ENCODE measurements at regions not wholly inside any gene's neighbourhood (a gene's known extent, or its start where the extent isn't known, plus 50 kb on each side); places are given as distances from the start of the nearest gene placed in this dataset.

- Histone ChIP-seq H3K27ac (peak overlapping the region in 2 of 3 donors; percentile 3 to 17), H3K27me3 (no peaks in the 10 kb centered on the region), H3K9me3 (no peaks in the 10 kb centered on the region), H3K36me3 (no peaks in the 10 kb centered on the region), H3K4me3 (no peak overlapping the region), H3K4me1 (peaks cover 0 to 9% (median 4%) of the 10 kb centered on the region in 4 donors)
- 79% methylated on average over 5 of the region's 5 CpGs for WGBS (ENCODE audit: insufficient coverage, low coverage, low lambda C conversion rate, missing lambda C conversion rate)
- DNase-seq, result no peak
- intact Hi-C loops (cut with DNase I), result no loop called here
- TF ChIP-seq CTCF (IDR thresholded peaks at IDR 0.05), result no peak
- no peak for TF ChIP-seq POLR2A (IDR thresholded peaks at IDR 0.05)
- no peak for ATAC-seq
These were observed 364.9 kb downstream of the IRS1 start for GRCh38 chr2:226434702-226435101.

DNA sequence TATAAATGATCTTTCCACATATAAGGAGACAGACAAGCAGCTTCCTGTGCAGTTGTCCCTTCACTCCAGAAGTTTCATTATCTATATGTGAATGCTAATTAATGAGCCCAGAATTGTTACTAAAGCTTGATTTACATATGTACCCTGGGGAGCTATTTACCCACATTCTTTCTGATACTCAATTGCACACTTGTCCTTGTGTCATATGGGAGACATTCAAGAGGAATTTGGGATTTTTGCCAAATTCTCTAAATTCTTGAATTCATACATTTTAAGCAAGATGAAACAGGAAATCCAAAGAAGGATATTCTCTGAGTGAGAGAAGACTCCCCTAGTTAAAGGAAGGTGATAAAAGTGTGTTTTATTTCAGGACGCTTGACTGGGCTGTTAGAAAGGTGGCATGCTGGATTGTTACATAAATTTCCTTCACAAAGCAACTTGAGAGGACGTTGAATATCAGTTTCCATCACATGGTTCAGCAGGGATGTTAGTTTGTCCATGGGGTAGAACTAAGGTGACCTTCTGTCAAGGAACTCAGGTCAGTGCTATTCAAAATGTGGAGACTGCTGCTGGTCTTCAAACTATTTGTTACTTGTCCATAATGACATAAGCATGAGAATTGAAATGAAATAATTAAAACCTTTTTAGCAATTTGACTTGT, 368.2 kb downstream of the IRS1 start:
- no peaks in the 10 kb centered on the region for H3K36me3 ChIP-seq
- DNase-seq, result no peak
- no peak for ATAC-seq
- intact Hi-C loops (cut with DNase I), result no loop called here
- no peaks in the 10 kb centered on the region for H3K27me3 ChIP-seq
- H3K4me1 ChIP-seq, result peaks cover 0 to 15% (median 5%) of the 10 kb centered on the region in 4 donors
- TF ChIP-seq CTCF (IDR thresholded peaks at IDR 0.05), result no peak
- TF ChIP-seq POLR2A (IDR thresholded peaks at IDR 0.05), result no peak
- H3K9me3 ChIP-seq, result no peaks in the 10 kb centered on the region
- no peak overlapping the region for H3K27ac ChIP-seq
- H3K4me3 ChIP-seq, result no peak overlapping the region
- 45% methylated on average over 2 of the region's 2 CpGs for WGBS (ENCODE audit: insufficient coverage, low coverage, low lambda C conversion rate, missing lambda C conversion rate)

DNA sequence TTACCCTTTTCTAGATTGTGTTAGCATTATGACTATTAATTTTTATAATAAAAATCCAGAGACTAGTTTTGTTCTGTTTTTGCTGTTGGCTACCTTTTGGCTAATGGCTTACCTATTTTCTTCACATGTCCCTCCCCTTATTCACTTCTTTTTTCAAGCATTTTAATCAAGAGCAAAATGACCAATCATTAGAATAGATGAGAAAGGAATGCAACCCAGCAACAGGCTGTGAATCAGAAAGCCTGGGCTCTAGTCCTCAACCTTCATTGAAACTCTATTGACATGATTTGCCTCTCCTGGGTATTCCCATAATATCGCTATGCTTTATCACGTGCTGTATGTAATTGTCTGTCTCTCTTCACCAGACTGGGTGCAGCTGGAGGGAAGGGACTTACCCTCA, 370.1 kb downstream of the IRS1 start:
- 41% methylated on average over 2 of the region's 2 CpGs for WGBS (ENCODE audit: insufficient coverage, low coverage, low lambda C conversion rate, missing lambda C conversion rate)
- DNase-seq (no peak), ATAC-seq (peak in 2 of 4 donors; percentile 7 to 9)
- no peak overlapping the region for H3K4me3 ChIP-seq
- TF ChIP-seq POLR2A (IDR thresholded peaks at IDR 0.05), result no peak
- TF ChIP-seq CTCF (IDR thresholded peaks at IDR 0.05), result no peak
- intact Hi-C loops (cut with DNase I), result no loop called here
- H3K9me3 ChIP-seq, result no peaks in the 10 kb centered on the region
- peak overlapping the region in 1 of 3 donors; percentile 86 for H3K27ac ChIP-seq
- no peaks in the 10 kb centered on the region for H3K27me3 ChIP-seq
- peaks cover 0 to 15% (median 0%) of the 10 kb centered on the region in 4 donors for H3K4me1 ChIP-seq
- no peaks in the 10 kb centered on the region for H3K36me3 ChIP-seq

- Histone ChIP-seq H3K9me3 (no peaks in the 10 kb centered on the region), H3K4me1 (peaks cover 0 to 15% (median 0%) of the 10 kb centered on the region in 4 donors), H3K27me3 (no peaks in the 10 kb centered on the region), H3K36me3 (no peaks in the 10 kb centered on the region), H3K4me3 (no peak overlapping the region), H3K27ac (peak overlapping the region in 1 of 3 donors; percentile 10)
- 82% methylated on average over 4 of the region's 7 CpGs for WGBS (ENCODE audit: insufficient coverage, low coverage, low lambda C conversion rate, missing lambda C conversion rate)
- no peak for TF ChIP-seq CTCF (IDR thresholded peaks at IDR 0.05)
- no peak for TF ChIP-seq POLR2A (IDR thresholded peaks at IDR 0.05)
- intact Hi-C loops (cut with DNase I), result no loop called here
- no peak for DNase-seq
- ATAC-seq, result peak in 3 of 4 donors; percentile 10 to 46 (median 11)
These were observed 371.9 kb downstream of the IRS1 start for GRCh38 chr2:226427538-226428307.
